EH (cell line): ENCODE measurements at regions not wholly inside any gene's neighbourhood (a gene's known extent, or its start where the extent isn't known, plus 50 kb on each side); places are given as distances from the start of the nearest gene placed in this dataset.
A peak's percentile ranks its signal among the peaks of the same experiment; 100 is the strongest.

Experiments
- DNase-seq: peaks from one replicate; pipeline ENCODE4 v3.0.0-alpha.2; 2015; ENCODE audit warnings: low read depth

DNA sequence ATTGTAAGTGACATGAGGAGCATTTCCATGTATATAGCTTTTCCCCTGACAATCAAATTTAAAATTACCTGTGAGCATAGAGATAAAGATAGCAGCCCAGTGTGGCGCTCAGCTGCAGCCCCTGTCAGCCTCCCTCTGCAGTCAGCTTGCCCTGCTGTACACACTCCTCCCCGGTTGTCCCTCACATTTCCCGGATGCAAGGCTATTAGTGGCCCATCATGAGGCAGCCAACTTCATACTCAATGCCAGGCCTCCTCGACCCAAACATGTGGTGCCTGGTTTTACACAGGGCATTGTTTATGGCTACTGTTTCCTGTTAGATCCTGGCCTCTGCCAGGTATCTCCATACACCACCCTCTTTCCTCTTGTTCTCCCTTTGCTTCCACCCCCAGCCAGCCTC is 116.1 kb upstream of the SH3BP4 start:
- no peak for DNase-seq

DNA sequence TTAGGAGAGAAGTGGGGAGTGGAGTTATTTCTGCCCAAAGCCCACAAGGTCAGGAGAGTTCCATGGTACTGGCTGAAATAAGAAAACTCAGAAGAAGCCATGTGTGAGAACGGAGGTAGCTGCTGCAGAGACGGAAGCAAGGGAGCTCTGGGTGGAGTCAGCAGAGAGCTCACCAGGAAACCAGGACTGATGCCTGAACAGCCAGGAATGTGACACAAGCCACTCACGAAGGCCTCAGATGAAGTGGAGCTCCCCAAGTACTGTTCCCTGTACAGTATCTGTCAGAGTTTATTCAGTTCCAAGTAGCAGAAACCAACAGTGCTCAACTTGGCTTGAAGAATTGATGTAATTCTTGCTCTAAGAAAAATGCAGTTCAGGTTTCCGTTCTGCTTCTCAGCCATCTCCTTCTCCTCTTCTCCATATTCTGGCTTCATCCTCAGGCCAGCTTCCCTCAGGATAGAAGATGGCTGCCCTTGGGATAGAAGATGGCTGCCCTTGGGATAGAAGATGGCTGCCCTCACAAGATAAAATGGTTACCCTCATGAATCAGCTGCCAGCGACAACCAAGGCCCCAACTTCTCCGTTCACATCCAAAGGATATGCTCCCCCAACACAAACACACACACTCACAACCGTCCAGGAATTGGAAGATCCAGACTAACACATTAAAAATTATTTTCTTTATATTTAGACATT is 117.4 kb upstream of the SH3BP4 start:
- no peak for DNase-seq

DNA sequence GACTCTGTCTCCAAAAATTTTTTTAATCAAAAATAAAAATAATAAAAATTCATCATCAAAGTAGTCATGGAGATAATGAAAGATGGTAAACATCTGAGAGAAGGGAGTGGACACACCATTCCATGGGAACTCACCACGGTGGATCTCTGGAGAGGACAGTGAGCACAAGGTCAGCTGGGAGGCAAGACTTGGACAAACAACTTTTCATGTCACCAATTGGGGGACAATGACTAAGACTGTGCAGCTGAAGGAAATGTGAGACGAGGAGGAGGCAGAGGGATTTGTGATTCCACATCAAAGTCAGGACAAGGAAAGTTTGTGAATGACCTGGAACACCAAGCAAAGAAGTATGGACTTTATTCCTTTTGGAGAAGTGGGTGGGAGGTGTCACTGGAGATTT is 121.0 kb upstream of the SH3BP4 start:
- DNase-seq, result no peak

DNA sequence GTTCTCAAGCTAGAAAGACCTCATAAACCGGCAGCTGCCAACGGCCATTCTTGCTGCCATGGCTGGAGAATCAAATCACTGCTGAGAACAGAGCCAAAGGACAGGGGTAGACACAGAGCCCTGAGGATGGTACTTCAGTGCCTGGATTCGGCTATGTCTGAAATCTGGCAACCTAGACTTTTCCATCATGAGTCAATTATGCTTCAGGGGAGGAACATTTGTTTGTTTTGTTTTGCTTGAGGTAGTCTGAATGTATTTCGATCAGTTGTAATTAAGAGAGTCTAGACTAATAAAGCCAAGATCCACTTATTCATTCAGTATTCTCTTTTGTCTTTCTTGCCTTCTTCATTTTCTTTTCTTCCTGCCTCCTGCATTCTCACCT is 122.8 kb upstream of the SH3BP4 start:
- DNase-seq, result peak; percentile 22

DNA sequence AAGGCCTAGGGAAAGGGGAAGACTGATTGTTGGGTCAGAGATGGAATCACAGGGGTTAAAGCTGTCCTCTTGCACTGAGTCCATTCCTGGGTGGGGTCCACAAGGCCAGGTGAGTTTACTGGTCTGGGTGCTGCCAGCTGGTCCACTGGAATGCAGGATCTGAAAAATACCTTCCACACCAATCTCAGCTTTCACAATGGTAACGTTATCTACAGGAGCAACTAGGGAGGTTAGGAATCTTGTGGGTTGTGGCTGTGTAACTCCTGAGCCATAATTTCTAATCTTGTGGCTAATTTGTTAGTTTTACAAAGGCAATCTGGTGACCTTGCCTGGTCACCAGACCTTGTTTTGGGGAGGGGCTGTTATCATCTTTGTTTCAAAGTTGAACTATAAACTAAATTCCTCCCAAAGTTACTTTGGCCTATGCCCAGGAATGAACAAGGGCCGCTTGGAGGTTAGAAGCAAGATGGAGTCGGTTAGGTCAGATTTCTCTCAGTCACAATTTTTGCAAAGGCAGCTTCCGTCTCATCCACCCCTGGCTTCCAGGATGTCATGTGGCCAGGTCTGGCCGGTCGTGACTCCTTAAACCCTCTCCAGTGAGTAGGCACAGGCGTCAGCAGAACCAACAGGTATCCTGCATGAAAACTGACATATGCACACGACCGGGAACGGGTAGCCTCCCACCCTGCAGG is 123.3 kb upstream of the SH3BP4 start:
- DNase-seq, result no peak

DNA sequence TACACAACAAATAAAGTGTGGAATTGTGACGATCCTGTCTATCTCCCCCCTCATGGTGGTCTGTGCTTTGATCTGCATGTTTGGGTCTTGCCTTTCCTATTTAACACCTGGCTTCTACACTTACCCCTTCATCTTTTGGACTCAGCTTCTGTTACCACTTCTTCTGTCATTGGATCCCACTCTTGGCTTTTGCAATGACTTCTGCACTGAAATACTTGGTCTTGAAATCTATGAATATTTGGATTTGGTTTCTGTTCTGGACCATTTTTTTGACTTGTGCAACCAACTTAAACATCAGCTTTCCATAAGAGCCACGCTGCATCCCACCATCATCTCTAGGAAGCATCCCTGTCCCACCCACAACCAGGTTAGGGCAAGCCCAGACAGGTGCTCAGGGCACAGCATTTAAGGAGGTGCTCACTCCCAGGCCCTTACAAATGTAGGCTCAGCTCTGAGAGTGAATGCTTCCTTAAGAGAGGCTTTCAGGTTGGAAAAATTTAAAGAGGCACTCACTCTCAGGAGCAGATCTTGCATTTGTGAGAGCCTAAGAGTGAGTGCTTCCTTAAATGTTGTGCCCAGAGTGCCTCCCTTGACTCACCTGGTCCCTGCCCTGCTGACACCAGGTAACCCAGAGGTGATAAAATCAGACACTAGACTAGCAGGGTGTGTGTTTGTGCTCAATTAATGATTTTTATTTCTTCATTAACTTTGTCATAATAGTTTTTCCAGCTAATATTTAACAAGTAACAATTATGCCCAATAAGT is 124.5 kb upstream of the SH3BP4 start:
- DNase-seq, result no peak

DNA sequence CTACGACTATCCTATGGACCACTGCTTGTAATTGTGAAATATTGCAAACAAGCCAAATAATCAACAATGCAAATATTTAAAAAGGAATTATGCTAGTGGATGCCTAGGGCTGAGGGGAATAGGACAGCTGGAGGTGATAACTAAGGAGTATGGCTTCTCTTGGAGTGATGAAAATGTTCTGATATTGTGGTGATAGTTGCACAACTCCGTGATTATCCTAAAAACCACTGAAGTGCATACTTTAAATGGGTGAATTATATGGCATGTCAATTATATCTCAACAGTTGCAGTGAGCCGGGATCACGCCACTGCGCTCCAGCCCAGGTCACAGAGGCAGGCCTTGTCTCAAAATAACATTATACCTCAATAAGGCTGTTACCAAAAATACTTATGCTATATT is 125.1 kb upstream of the SH3BP4 start:
- DNase-seq, result no peak

DNA sequence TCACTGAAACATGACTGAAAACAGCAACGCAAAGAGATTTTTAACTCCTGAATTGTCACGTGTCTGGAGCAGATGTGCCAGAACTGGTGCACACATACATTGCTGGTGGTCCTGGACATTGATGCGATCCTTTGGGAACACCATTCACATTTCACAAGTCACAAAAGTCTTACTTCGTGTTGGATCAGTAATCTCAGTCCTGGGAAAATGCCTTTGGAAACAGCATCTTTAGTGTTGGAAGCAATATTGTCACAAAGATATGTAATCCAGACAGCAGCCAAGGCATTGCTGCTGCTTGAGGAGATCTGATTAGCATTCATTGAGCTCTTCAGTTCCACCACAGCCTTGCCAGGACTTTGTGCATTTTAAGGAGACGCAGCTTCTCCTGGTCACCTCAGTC is 126.2 kb upstream of the SH3BP4 start:
- no peak for DNase-seq

DNA sequence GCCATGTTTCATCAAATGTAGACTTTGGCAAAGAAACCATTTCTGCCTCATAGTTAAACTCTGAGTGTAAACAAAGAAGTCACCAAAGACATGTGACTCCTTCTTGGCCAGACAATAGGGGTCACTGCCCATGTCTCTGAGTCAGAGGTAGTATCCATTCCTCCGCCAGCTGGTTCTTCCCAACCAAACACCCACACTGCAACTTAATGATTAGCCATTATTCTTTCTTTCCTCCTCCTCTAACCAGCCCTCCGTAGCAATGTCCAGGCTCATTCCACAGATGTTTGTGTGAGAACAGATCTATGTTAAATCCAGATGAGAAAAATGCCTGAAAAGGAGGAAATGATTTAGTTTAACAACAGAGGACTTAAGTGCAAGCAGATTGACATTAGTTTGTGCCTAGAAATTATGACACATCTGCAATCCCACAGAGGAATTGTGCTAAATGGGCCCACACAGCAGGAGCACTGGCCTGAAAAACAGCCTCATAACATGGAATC is 127.9 kb upstream of the SH3BP4 start:
- DNase-seq, result peak; percentile 99

DNA sequence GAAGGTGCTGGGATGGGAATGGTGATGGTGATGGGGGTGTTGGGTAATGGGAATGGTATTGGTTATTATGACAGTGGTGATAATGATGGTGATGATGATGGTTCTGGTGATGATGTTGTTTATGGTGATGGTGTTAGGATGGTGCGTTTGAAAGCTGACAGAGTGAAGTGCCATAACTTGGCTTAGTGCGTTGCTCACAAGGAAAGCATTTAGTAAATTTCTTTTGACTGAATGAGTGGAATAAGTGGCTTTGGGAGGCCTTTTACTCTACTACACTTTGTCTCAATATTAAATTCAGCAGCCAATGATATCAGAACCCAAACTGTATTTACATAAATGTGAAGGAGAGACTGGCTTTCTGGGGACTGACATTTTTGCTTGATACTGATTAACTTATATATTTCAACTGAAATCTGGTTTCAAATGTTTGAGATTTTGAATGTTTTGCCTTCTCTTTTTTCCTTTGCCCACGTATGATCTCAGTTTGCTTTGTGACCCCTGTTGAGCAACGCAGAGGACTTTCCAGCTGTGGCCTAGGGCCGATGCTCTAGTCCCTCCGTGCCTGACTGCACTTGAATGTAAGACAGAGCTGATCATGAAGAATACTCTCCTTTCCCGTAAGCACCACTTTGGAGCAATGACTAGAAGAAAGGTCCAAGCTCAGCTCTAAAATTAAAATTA is 128.5 kb upstream of the SH3BP4 start:
- peak; percentile 14 for DNase-seq

DNA sequence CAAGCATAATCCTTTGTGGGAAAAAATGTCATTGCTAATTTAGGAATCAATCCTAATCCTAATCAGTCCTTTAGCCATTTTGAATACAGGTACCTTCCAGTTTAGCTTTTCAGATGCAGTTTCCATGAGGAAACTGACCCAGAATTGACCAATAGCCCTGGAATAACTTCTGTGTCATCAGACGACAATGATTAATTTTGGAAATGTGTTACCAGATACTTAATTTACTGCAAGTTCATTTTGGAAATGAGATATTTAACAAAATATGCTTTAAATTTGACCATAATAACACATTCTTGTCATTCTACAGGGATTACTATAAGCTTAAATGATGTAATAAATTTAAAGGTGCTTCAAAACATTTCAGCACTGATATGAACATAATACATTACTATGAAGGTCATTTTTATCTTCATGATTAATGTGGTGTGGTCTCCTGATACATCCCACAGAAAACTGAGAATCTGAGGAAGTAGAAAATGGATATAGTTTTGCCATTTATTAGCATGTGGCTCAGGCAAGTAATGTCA is 129.8 kb upstream of the SH3BP4 start:
- DNase-seq, result no peak

DNA sequence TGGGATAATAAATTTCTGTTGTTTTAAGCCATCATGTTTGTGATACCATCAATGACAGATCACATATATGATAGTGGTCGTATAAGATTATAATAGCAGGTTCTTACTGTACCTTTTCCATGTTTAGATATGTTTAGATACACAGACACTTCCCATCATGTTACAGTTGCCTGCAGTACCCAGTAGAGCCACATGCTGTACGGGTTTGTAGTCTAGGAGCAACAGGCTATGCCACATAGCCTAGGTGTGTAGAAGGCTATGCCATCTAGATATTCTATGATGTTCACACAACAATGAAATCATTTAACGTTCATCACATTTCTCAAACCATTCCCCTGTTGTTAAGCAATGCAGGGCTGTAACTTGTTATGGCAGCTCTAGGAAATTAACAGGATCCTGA is 132.9 kb upstream of the SH3BP4 start:
- no peak for DNase-seq

DNA sequence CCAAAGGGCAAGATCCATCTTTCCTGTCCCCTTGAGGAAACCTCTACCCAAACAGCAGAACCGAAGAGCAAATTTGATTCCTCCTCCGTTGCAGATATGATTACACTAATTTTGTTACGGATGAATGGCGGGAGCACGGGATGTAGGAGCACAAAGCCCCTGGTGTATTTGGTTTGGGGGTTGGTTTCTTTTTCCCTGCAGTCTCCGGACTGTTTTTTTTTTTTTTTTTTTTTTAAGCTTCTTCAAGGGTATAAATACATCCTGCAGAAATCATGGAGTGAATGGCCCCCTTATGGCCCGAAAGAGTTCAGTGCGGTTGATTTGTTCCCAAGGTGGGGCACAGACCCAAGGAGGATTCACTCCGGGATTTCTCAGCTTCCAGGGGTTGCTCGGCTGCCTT is 135.3 kb upstream of the SH3BP4 start:
- no peak for DNase-seq

DNA sequence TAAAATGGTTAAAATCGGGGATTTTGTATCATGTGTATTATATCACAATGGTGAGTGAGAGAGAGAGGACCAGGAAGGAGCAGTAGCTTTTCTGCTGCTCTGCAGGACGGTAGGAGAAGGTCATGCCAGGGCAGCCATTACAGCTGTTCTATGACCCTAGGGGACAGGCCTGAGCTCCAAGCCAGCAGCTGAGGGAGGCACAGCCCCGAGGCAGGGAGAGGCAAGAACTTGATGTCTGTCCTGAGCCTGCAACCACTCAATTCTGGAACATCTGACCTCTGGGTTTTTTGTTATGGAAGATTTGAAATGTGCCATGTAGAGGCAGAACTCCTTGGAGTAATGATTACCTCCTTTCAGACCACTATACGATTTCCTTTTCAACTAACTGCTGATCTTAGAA is 135.8 kb upstream of the SH3BP4 start:
- no peak for DNase-seq

DNA sequence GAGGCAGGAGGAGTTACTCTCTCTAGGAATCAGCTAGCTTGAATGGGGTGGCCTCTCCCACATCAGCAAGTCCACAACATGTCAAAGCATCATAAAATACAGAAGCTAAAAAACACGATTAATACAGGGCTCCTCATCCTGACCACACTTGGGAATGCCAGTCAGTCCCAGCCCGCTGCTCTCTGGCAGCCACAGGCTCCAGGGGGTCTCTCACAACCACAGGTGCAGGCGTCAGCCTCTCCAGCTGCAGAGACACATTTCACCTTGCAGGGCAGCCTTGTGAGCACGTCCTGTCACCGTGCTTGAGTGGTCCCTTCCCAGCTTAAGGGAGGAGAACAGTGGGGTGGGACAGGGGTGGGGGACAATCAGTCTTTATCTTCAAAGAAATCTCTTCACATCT is 137.4 kb upstream of the SH3BP4 start:
- no peak for DNase-seq

DNA sequence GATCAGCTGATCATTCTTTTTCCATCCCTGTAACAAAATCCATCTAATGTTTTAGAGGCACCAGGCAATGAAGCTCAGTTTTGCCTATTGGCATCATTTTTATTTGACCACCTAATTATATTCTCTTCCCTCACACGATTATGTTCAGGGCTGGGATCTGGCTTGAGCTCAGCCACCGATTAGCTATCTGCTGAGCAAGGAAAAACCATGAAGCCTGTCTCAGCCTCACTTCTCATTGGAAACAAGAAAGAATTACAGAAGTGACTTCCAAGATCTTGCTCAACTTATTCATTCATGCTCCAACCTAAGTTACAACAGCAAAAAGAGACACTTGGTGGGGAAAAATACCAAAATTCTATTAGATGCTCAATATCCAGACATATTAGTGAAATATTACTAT is 139.0 kb upstream of the SH3BP4 start:
- DNase-seq, result no peak

DNA sequence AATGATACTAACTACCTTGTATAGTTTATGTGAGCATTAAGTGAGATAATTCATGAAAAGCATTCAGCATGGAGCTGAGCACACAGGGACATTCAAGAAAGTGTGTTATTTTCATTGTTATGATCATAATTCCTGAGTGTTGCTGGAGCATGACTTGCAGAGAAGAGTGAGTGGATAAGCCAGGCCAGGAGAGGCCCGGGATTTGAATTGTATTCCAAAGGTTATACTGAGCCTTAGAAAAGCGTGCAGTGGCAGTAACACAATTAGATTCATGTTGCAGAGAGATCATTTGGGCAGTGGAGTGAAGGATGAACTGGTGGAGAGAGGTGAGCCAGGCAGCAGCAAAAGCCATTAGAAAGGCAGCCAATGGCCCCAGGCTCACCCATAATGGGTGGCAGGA is 142.9 kb upstream of the SH3BP4 start:
- DNase-seq, result no peak

DNA sequence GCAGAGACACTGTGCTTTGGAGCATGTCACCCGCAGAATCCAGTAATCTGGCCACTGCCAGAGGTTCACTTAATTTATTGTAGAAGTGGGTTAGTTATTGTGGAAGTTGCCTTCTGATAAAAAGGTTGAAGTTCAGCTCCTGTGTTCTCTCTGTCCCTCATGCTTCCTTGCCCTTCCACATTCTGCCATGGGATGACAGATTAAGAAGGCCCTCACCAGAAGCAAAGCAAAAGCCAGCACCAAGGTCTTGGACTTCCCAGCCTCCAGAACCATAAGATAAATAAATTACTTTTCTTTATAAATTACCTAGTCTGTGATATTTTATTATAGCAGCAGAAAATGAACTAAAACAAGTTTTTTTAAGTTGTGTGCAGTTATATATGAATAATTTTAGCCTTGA is 145.0 kb upstream of the SH3BP4 start:
- DNase-seq, result no peak

DNA sequence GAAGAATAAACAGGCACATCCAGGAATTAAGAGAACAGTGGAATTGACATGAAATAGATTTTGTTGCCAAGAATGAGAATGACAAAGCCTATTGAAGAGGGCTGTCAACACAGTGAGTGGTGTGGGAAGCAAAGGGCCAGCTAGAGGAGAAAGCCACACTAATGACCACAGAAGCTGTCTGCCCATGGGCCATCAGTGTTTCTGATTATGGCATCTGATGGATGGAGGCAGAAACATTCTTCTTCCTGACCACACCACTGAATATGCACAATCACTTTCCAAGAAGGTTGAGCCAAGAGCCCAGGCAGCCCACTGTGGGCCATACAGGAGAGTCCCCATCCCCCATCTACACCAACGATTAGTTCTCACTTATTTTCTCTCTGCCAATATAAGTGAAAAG is 146.0 kb upstream of the SH3BP4 start:
- DNase-seq, result peak; percentile 33

DNA sequence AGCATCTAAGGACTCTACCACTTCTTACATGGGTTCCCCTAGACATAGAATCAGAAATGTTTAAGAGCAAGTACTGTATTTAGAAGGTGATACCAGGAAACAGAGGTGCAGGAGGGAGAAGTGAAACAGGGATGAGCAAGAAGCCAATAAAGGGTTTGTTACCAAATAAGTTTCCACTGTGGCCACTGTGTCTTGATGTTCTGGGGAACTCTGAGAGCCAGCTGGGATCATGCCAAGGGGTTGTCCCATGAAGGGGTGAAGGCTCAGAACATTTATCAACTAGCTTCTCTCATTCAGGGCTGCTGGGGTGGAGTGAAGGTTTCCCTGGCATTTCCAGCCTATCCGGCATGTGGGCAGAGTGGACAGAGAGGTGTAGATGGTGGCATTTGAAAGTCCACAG is 147.1 kb upstream of the SH3BP4 start:
- no peak for DNase-seq

DNA sequence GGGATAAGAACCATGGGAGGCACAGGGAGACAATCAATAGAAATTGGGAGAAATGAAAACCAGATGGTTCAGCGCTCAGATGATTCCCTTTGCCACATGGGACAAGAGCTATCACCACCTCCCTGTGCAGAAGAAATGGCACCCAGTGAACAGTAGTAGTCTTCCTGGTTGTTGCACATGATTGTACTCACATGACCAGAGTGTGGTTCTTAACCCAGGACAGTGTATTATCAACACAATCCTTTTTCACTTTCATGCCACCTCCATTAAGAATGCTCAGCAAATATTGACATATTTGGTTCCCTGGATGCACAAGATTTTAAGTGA is 149.0 kb upstream of the SH3BP4 start:
- DNase-seq, result no peak

DNA sequence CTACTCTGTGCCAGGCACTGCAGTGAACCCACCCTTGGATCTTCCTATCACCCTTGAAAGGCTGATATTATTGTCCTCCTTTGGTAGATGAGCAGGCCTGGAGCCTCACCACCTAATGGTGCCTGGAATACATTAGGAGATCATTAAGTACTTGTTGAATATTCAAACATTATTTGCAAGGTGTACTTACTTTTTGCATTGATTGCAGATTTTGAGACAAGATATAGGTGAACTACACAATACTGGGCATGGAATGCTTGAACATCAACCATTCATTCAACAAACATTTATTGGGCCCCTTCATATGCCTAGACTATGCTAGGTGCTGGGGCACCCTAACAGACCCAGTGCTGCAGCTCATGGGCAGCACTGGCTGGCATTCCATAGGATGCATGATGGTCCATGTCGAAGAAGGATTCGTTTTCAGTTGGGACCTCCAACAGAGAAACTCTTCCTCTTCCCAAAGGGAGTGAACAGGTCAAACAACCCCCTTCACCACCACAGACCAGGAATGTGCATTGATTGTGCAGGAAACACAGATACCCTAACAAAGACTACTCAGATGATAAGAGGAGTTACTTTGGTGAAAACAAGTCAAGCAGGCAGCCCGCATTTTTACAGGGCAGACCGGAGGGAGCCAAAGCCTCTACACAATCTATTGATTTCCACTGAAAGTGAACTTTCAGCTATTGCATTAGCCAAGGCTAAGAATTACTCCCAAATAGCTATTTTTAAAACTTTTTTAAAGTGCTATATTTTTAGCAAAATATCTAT is 149.6 kb upstream of the SH3BP4 start:
- DNase-seq, result no peak
